NCI-H2227 (cell line): ENCODE measurements at regions not wholly inside any gene's neighbourhood (a gene's known extent, or its start where the extent isn't known, plus 50 kb on each side); places are given as distances from the start of the nearest gene placed in this dataset.

ENCODE experiments used
- DNase-seq: peaks from one replicate; lab custom pipeline; 2025; ENCODE audit not compliant: unreplicated experiment; lab: John Stamatoyannopoulos, UW

DNA sequence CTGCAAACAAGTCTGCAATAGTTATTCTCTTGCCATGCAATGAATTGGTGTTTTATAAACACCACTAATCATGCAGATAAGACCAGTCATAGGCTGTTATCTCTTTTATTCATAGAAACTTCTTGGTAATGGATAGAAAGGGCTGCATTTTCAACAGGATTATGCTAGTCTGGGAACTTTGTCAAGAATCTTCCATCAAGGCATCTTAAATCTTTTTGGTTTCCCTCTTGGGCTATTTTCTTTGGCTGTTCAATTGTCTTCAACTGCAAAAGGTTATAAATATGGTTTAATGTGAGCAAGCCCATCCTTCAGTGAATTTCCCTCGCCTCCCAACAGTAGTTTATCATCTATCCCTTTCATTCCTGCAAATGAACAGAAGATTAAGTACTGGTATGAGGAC, 59.0 kb upstream of the MINAR1 start:
- DNase-seq, result no peak

DNA sequence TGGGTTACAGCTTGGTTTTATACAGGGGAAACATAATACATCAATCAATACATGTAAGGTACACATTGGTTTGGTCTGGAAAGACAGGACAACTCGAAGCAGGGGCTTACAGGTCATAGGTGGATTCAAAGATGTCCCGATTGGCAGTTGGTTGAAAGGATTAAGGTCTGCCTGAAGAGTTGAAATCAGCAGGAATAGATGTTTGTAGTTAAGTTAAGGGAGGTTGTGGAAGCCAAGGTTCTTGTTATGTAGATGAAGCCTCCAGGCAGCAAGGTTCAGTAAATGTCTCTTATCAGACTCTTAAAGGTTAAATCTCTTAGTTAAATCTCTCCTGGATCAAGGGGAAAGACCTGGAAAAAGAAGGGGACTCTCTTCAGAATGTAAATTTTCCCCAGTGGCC, 58.4 kb upstream of the MINAR1 start:
- DNase-seq, result no peak

DNA sequence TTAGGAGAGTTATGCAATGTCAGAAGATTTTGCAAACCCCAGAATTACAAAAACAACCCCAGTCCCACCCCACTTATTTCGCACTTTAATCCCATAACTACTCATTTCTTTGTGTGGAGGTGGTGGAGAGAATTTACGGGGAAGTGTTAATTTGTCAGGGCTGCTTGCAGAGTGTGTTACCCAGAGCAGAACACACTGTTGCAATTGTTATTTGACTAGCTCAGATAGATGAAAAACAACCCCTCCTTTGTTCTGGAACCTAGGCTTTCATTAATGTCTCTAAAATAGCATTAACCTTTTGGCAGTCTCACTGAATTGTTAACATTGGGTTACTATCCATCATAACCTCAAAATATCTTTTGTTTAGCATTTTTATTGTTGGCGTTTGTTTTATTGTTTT, 55.8 kb upstream of the MINAR1 start:
- DNase-seq, result no peak

DNA sequence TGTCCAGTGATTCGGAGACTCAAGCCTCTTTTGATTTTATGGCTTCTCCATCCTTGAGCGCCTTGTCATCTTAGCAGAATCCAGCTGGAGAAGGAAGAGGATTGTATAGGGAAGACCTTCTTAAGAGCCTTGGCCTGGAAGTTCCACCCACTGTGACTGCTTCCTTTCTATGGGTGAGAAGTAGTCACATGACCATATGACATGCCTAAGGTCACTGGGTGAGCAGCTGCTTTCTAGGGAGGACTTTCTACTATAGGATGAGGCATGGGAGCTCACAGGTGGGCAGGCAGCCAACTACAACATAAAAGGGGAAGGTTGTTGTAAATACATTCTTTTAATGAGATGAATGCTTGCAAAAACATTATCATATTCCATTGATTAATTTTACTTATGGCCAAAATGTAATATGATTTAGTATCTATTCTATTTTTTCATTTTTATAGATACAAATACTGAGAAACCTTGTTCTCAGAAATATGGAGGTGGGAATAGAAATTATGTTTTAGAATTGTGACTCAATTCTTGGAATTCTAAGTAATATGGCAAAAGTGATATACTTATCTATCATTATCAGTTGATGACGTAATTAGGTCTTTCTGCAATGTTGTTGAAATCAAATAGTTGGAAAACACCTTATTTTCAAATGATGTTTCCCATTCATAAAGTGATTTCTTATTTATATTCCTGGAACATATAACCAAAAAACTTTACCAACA, 53.6 kb upstream of the MINAR1 start:
- no peak for DNase-seq

DNA sequence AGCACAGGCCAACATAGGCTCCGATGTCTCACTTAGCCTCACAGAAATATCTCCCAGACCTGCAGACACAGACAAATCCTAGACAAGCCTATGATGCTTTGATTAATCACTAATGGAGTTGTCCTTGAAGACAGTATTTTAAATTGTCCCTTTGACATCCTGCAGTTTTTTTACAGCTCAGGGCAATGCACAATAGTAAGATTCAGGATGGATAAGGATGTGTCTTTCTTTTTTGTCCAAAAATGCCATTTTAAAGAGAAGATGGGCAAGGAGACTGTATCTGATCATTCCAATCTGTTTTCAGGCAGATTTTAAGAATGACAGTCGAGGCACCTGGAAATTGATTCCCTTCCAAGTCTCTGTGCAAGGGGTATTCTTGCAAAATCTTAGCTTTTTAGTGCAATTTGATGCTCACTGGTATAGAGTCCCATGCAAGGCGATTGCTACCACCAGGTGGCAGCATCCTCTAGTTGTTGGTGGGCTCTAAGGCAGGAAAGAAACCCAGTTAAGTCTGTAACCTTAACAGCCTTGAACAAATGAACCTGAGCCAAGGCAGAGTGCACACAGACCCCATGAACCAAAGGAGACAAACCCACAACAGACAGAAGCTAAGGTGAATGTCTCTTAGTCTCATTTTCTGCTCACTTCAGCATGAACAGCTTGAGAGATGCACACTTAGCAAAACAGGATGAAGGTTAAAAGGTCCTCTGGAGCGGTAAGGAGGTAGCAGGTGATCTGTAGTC, 51.2 kb upstream of the MINAR1 start:
- DNase-seq, result peak; percentile 79

DNA sequence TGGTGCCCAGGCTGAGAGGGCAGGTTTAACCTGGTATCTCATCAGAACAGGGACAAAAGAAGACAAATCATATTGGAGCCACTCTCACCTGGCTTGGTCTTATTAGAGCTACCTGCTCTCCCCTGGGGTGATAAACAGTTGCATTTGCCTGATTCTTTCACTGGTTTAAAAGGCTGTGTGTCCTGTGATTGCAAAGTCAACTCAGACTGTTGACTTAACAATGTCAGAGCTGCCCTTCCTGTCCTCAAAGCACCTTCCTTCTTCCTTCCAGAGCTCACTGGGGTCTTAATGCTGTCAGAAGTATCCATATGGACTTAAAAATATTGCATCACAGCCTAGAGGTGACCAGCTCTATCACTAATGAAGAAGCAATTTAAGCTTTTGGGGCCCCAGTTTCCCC, 50.5 kb upstream of the MINAR1 start:
- DNase-seq, result no peak
